BJ (cell line): ENCODE measurements at regions not wholly inside any gene's neighbourhood (a gene's known extent, or its start where the extent isn't known, plus 50 kb on each side); places are given as distances from the start of the nearest gene placed in this dataset.

ENCODE experiments used
- CTCF ChIA-PET: fragments of 350-600 bp; formaldehyde crosslinking; extraction: SDS; loops from one replicate; lab custom pipeline; 2021; ENCODE audit warnings: antibody characterized with exemption, inconsistent platforms; lab: Yijun Ruan, JAX
- POLR2A ChIA-PET: fragments of 300-600 bp; sonication (Branson Sonifier 250); formaldehyde crosslinking; extraction: SDS; loops from one replicate; lab custom pipeline; 2021; ENCODE audit warnings: antibody characterized with exemption; lab: Charles Lee
- DNase-seq: peaks from one replicate; pipeline ENCODE4 v3.0.0-alpha.2; 2011; ENCODE audit warnings: low read depth
- H3K27me3 ChIP-seq: 2 replicates; pipeline ENCODE4 v1.6.0; 2011; ENCODE audit warnings: low read length; ENCODE audit not compliant: control insufficient read depth, insufficient read depth
- H3K36me3 ChIP-seq: 2 replicates; pipeline ENCODE4 v1.5.1; 2011; ENCODE audit warnings: low read length; ENCODE audit not compliant: control insufficient read depth, insufficient read depth
- H3K4me3 ChIP-seq: 2 replicates; pipeline ENCODE4 v1.5.1; 2011; ENCODE audit warnings: low read depth, mild to moderate bottlenecking, control low read depth, low read length
- TF ChIP-seq, protein P1 (sequence below): IDR thresholded peaks from 2 replicates; pipeline ENCODE4 v1.5.1; 2011; ENCODE audit warnings: low read depth, mild to moderate bottlenecking, control low read depth, inconsistent platforms, low read length, moderate library complexity; ENCODE audit not compliant: insufficient read depth

DNA sequence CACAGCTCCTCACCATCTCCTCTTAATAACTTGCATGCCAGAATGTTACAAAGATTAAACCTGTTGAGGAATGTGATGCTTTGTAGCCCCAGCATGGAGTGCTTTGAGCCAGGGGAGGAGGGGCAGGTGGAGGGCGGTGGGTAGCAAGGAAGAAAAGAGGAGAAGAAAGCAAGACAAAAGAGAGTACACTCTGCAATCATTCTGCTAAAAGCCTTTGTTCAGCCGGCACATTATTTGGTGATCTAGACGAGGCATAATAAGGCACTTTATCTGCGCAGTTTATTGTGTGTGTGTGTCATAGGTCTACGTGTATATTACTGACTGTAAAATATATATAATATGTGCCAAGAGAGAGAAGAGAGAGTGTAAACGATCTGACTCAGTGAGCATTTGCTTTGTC is 139.1 kb downstream of the SOX9 start:
- H3K36me3 ChIP-seq, result no peaks in the 10 kb centered on the region
- POLR2A ChIA-PET, result no interaction called here
- no peaks in the 10 kb centered on the region; the same call in 1 of the 2 replicates for H3K27me3 ChIP-seq
- TF ChIP-seq, protein P1, sequence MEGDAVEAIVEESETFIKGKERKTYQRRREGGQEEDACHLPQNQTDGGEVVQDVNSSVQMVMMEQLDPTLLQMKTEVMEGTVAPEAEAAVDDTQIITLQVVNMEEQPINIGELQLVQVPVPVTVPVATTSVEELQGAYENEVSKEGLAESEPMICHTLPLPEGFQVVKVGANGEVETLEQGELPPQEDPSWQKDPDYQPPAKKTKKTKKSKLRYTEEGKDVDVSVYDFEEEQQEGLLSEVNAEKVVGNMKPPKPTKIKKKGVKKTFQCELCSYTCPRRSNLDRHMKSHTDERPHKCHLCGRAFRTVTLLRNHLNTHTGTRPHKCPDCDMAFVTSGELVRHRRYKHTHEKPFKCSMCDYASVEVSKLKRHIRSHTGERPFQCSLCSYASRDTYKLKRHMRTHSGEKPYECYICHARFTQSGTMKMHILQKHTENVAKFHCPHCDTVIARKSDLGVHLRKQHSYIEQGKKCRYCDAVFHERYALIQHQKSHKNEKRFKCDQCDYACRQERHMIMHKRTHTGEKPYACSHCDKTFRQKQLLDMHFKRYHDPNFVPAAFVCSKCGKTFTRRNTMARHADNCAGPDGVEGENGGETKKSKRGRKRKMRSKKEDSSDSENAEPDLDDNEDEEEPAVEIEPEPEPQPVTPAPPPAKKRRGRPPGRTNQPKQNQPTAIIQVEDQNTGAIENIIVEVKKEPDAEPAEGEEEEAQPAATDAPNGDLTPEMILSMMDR, result no peak
- no peak for DNase-seq
- H3K4me3 ChIP-seq, result no peak overlapping the region
- CTCF ChIA-PET, result no interaction called here

DNA sequence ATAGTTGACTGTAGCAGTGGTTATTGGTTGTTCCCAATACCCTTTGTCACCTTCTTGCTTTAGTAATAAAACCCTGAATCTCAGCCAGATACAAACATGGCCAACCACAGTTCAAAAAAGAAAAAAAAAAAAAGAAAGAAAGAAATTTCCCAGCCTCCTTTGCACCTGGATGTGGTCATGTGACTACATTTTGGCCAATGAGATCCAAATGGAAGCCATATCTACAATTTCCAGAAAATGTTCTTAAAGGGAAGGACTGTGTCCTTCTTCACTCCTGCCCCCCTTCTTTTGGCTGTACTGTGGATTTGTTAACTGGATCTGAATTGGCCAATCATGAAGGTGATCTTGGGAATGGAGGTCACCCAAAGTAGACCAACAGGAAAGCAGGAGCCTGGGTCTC is 141.9 kb downstream of the SOX9 start:
- no peaks in the 10 kb centered on the region for H3K36me3 ChIP-seq
- DNase-seq, result no peak
- TF ChIP-seq, protein P1, result no peak
- H3K27me3 ChIP-seq, result peaks cover 3% of the 10 kb centered on the region
- ChIA-PET CTCF (no interaction called here), POLR2A (no interaction called here)
- H3K4me3 ChIP-seq, result no peak overlapping the region

DNA sequence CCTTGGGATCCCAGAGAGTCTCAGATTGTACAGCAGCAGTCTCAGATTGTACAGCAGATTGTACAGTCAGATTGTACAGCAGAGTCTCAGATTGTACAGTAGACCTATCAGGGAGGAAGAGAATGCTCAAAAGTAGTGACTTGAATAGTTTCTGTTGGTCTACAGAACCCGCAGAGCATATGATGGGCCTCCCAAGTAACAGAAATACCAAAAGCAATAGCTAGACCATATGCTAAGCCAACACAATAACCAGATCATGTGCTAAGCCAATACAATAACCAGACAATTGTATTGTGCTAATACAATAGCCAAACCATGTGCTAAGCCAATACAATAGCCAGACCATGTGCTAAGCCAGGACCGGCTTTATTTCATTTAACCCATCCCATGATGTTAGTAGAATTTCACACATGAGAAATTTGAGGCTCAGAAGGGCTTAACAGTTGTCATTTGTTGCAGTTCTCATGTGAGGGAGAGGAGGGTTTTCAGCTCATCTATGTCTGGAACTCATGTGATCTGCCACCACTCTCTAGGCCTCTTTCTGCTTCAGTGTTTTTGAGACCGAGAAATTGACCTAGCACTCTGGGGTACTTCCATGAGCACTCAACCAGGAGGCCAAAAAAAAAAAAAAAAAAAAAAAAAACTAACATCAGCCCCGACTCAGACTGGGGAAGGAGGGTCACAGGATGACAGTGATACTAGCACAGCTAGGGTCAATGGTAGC is 144.0 kb downstream of the SOX9 start:
- no peaks in the 10 kb centered on the region for H3K36me3 ChIP-seq
- TF ChIP-seq, protein P1, result no peak
- ChIA-PET POLR2A (no interaction called here), CTCF (no interaction called here)
- no peak for DNase-seq
- H3K4me3 ChIP-seq, result no peak overlapping the region
- peaks cover 3% of the 10 kb centered on the region for H3K27me3 ChIP-seq

GRCh38 chr17:72266112-72266775 is 145.4 kb downstream of the SOX9 start:
- TF ChIP-seq, protein P1, result no peak
- Histone ChIP-seq H3K27me3 (peaks cover 3% of the 10 kb centered on the region), H3K36me3 (no peaks in the 10 kb centered on the region), H3K4me3 (no peak overlapping the region)
- ChIA-PET POLR2A (no interaction called here), CTCF (interaction anchor here (1.5 kb wide), 1 partner anchor 12 kb away, joined by 3 read pairs; no protein-coding TSS in a partner anchor)
- DNase-seq, result no peak

DNA sequence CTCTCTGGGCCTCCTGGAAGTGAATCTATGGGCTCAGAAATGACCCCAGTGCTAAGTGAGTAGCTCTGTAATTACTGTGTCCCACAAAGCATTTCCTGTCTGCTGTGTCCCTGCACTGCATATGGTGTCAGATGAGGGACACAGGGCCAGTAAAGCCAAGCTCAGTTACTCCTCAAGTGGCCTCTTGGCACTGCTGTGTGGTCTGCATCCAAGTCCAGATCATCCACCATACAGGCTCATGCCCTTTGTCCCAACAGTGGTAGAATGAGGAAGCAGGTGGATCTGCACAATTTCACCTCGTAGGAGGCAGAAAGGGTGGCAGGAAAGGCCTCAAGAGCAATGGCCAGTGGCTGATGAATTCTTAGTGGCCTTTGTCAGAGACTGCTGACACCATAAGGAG is 146.8 kb downstream of the SOX9 start:
- no peaks in the 10 kb centered on the region for H3K36me3 ChIP-seq
- DNase-seq, result no peak
- TF ChIP-seq, protein P1, result no peak
- POLR2A ChIA-PET, result no interaction called here
- CTCF ChIA-PET, result interaction anchor here (0.6 kb wide), 1 partner anchor 32 kb away, joined by 3 read pairs; no protein-coding TSS in a partner anchor
- peaks cover 3% of the 10 kb centered on the region for H3K27me3 ChIP-seq
- no peak overlapping the region for H3K4me3 ChIP-seq
